ENCODE measurements at regions not wholly inside any gene's neighbourhood (a gene's known extent, or its start where the extent isn't known, plus 50 kb on each side); places are given as distances from the start of the nearest gene placed in this dataset.

DNA sequence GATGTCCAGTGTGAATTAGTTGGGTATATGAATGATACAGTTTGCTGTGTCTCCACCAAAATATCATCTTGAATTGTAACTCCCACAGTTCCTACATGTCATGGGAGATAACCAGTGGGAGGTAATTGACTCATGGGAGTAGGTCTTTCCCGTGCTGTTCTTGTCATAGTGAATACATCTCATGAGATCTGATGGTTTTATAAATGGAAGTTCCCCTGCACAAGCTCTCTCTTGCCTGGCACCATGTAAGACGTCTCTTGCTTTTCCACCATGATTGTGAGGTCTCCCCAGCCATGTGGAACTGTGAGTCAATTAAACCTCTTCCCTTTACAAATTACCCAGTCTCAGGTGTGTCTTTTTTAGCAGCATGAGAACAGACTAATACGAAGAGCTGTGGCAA lies 223.0 kb downstream of the AJAP1 start:
- DNase-seq (ENCODE audit: low spot score), result no peak

DNA sequence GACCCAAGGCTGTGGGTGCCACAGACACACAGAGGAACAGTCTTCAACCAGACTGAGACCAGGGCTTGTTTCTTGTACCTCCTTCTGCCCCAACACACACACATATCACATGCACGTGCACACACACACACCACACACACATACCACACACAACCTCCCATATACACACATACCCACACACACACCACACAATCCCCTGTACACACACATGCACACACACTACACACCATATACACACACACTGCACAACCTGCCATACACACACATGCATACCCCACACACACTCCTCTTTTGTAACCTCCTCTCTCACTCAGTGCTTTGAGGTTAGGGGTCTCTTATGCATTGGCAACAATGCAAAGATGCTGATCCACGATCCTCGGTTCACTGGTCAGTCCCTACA lies 217.0 kb downstream of the AJAP1 start:
- DNase-seq (ENCODE audit: low spot score), result no peak

DNA sequence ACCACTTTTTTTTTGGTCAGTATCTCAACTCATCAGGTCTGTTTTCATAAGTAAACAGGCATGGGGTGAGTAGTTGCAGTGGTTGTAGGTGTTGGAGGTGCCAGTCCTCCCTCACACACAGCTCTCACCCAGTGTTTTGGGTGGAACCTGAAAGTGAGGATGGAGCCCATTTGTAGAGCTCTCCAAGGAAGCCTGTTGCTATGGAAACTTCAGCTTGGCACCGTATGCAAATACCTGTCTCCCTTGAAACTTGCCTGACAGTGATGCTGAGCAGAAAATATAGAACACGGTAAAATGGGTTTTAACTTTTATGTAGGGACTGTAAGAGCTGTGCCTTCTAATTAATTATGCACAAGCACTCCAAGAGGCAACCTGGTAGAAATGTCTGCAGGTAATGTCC lies 214.1 kb downstream of the AJAP1 start:
- no peak for DNase-seq (ENCODE audit: low spot score)

DNA sequence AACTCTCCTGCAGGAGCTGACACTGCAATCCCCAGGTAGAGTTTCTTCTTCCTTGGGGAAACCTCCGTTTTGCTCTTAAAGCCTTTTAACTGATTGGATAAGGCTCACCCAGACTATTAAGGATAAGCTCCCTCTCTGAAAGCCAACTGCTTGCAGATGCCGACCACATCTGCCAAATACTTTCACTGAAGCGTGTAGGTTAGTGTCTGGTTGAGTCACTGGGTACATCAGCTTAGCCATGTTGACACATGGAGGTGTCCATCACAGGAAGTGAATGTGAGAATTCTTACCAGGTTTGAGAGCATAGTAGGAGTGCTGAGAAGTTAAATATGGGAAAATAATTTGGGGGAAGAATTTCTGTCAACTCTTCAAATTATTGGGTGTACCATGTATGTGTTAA lies 202.0 kb downstream of the AJAP1 start:
- no peak for DNase-seq (ENCODE audit: low spot score)

DNA sequence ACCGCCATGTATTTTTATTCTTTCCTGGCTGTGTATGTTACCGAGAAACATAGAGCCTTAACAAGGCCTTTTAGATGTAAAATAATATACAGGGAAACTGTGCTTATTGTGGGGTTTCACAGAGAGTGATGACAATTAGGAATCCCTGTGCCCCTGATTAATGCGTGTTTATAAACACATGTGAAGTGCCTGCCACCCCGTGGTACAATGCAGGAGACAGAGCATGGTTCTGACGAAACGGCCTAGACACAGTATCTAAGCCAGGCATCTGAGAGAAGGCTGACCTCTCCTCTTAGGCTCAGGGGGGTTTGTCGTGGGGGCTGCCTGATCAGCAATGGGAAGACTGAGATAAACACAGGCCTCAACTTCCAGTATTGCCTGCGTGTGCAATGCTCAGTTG lies 200.0 kb downstream of the AJAP1 start:
- DNase-seq (ENCODE audit: low spot score), result no peak

DNA sequence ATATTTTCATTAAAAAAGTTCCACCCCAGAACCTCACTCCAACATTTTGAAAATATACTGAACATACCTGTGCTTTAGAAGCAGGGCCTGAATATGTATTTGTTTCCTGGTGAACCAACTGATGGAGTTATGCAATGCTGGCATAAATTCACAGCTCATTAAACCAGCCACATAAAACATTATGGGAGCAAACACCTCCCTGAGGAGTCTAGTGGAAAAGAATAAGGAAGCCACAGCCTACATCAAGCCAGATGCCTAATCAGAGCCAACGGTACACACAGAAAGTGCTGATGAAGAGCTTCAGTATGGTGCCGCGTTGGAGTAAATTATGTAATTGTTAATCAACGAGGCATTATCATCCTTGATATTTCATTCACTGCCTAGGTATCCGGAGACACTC lies 199.5 kb downstream of the AJAP1 start:
- DNase-seq (ENCODE audit: low spot score), result no peak

DNA sequence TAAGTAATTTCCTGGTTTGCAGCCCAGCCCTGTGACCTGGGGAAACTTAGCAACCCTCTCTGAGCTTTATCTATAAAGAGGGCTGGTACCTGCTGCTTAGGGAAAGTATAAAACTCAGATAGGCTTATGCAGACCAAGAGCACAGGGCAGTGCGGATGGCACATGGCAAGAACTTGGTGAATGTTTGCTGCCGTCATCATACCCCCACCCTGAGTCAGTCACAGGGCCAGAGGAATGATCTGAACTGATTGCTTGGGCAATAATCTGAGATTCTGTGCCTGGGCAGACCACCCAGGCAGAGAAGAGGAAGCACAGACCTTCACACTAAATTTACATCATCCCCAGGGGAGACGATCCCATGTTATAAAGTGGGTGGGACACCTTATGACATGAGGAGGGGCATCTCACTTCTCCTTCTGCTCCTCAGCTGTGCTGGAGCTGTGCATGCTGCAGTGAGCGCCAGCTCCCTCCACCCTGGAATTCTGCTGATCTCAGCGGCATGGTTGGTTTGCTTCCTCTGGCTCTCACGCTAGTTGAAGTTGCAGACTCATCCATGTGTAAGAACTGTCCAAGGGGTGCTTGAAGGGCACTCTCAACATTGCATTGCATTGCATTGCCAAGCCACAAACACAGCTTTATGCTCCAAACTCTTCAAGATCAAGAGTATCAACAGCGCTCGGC lies 197.1 kb downstream of the AJAP1 start:
- DNase-seq (ENCODE audit: low spot score), result no peak

DNA sequence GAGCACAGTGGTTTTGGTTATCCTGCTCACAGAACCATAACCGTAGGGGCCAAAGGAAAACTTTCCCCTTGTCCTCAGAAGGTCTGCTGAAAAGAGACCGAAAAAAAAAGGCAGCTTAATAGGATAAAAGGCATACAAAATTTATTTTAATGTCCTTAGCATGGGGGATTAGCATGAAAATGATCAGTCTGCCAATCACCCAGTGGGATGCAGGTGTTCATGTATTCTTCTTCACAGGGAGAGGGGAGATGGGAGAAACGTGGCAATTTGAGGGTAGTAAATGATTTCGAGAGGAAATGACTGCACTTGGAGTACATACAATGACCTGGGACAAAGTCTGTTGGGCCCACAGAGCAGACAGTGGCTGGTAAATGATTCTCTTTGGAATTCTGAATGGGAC lies 194.0 kb downstream of the AJAP1 start:
- DNase-seq (ENCODE audit: low spot score), result no peak

DNA sequence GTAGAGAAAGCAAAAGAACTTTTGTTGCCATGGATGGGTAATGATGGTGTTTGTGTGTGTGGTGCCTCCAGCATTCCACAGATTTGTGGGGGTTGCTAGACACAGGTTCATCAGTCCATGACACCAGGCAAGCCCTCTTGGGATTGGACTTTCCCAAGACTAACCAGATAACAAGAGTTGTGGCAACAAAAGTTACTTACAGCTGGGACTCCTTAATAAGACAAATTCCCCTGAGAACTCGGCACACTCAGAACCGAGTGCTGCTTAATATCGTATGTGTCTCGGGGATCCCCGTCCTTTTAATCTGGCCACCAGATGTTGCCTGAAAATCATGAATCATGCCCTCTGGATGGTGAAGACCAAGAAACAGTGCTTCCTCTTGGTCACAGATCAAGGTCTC lies 193.3 kb downstream of the AJAP1 start:
- no peak for DNase-seq (ENCODE audit: low spot score)

Measured in H4 (cell line).